ENCODE measurements at regions not wholly inside any gene's neighbourhood (a gene's known extent, or its start where the extent isn't known, plus 50 kb on each side); places are given as distances from the start of the nearest gene placed in this dataset.

DNA sequence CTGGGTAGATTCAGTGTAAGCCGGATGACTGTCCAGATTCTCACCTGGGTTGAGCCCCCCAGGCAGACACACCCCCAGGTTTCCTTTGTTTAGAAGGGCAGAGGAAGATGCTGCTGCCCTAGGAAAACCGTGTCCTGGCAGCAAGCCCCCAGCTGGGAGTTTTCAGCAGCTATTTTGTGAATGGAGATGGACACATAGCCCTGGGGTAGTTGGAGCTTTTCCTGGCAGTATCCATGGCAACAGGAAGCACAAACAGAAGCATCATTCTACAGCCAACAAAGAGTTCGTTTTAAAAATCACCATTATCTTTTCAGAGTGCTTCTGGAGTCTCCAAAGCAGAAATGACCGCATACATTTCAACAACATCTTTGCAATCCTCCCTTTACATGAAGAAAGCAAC lies 245.5 kb downstream of the BRD1 start:
- DNase-seq = no peak

DNA sequence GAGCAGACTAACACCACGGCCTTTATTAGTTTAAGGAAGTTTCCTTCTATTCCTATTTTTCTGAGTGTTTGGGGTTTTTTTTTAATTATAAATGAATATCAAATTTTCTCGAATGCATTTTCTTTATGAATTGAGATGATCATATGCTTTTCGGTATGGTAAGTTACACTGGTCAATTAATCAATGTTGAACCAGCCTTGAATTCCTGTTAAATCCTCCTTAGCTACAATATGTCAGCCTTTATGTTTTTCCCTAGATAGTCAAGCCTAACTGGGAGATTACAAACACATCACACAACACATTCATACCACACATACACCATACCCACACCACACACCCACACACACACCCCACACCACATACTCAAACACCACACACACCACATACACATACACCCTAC lies 247.6 kb downstream of the BRD1 start:
- no peak for DNase-seq

DNA sequence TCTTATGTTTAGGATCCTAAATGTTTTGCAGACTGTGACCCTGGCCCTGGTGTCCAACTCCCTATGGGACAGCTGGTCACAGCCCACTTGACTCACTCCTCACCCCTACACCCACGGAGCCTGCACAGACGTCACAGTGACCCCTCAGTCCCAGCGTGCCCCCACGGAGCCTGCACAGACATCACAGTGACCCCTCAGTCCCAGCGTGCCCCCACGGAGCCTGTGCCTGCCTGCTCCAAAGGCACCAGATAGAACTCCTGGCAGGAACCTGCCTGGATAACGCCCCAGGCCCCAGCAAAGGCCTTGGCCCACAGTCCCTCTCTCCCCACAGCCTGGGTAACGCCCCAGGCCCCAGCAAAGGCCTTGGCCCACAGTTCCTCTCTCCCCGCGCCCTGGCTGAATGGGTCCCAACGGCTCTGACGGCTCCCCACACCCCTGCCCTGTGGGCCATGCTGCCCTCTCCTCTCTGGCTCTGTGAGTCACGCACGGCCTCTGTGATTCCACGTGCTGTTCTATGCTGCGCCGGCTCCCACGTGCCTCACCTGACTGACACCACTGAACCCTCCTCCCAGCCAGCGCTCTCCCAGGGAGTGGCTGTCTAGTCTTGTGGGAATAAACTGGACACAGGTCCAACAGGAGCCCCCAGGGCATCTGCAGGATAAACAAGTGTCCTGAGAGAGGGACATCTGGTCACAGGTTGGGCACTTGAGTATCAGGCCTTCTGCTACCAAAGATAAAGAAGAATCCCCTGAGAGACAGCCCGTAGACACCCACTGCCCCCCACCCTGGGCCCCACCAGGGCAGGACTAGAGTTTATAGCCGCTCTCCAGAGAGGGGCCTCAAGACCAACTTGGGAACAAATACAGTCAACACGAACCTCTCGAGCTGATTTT lies 250.3 kb downstream of the BRD1 start:
- no peak for DNase-seq

DNA sequence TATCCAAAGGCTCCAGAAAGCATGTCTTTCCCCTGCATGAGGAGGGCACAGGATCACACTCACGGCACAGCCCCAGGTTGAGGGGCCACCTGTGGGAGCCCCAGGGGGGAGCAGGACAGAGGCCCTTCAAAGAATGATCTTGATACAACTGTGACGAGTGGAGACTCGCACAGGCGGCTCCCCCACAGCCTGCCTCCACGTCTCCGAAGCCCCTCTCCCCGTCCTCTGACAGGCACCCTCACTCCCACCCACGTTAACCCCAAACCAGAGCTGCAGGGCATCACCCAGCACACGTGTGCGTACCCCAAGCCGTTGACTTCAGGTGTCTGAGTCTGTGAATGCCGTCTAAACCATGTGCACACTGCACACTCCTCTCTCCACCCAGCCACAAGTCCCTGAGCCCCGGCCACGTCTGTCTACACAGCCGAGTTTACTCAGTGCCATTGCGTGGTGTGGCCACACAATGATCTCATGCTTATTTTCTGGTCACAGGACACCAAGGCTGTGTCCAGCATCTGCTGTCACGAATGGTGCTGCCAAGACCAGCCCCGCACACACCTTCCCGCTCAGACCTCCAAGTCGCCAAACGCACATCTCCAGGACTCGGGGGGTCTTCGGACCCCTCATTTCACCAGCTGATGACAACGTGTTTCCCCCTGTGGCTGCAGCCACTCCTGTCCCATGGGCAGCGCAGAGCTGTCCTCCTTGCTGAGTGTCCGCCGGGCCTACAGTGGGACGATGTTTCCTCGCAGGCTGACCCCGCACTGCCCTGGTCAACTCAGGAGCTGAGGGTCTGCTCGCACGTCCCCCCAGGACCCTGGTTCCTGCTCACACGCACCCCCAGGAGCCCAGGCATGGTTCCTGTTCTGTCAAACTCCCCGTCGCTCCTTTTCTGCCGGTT lies 251.2 kb downstream of the BRD1 start:
- no peak for DNase-seq

DNA sequence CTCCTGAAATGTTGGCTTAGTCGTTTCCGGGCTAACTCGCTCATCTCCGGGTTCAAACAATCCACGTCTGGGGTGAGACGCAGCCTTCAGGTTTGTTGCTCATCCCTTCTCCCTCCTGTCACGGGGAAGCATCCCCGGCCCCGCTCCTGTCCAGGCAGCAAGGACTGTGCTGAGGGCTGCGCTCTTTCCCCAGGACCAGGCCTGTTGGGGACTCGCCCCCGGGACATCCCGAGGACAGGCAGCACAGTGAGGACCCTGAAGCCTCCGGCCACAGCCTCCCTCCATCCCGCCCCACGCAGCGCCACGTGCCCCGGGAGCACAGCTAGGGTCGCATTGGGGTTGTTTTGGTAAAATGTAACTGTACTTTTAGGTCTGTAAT lies 252.0 kb downstream of the BRD1 start:
- no peak for DNase-seq

DNA sequence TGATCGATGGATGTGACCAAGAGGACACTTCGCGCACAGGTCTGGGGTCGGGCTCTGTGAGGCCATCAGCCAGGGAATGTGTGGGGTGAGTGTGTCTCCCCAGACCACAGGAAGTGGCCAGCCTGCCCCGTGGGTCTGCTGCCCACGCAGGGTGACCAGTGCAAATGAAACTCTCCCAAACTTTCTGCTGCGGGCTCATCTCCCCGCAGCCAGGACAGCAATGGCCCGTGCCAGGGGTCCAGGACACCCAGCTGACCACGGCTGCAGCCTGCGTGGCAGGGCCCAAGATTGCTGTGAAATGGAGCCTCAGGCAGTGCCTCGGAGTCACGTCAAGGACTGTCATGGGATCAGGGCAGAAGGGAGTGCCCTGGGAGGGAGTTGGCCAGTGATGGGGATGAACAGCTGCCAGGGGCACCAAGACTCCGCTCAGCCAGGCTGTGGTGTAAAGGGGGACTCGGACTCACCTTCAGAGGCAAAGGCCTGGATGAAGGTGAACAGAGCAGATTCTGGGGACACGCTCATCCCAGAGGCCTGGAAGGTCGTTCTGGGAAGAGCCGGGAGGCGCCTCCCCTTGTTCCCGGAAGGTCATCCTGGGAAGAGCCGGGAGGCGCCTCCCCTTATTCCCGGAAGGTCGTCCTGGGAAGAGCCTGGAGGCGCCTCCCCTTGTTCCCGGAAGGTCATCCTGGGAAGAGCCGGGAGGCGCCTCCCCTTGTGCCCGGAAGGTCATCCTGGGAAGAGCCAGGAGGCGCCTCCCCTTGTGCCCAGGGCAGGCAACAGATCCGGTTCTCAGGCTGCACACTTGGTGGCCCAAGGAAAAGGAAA lies 252.6 kb downstream of the BRD1 start:
- no peak for DNase-seq

DNA sequence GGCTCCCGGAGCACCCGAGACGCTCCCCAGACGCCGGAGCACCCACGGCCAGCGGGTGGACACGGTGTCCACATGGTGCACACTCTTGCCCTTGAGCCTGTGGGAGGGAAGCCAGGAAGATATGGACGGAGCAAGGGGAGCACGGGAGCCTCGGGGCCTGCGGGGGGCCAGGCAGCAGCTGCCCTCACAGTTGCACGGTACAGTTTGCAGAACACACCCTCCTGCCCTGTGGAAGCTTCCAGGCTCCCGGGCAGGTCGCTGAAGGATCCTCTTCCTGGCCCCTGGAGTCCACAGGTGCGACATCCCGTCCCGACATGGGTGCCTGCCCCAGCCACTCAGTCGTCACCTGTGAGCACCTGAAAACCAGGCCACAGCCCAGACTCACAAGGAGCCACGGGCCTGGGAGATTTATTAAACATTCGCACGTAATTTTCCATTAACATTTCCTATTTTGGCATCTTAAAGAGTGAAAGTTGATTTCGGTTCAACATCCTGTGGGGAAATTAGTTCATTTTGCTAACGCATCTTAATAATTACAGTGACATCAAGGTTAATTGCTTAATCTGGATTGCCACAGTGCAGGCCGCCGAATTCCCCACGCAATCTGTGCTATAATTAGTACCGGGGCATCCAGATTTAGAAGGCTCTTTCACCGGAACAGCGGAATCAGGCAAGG lies 253.3 kb downstream of the BRD1 start:
- no peak for DNase-seq

DNA sequence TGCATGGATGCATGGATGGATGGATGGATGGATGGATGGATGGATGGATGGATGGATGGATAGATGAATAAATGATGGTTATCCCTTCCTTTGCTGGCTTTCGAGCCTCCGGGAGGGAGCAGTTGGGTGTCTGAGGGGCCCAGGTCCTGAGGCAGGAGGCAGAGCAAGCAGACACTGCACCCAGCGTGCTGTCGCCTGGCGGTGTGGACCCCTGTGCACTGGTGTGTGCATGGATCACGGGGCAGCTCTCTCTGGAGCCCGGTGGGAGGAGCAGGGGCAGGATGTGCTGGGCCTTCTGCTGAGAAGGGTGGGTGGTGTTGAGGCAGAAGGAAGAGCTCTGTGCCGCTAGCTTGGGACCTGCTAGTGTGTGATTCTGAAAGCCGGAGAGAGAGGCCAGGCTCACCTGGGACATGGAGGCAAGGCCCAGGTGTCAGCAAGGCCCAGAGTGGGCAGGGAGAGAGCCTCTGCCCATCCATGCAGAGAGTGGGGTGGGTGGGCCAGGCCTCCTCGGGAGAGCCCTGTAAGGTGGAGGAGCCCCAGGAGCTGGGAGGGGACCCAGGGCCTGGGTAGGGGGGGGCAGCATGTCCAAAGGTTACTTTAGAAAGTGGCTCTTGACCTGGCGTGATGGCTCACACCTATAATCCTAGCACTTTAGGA lies 254.4 kb downstream of the BRD1 start:
- DNase-seq = no peak

DNA sequence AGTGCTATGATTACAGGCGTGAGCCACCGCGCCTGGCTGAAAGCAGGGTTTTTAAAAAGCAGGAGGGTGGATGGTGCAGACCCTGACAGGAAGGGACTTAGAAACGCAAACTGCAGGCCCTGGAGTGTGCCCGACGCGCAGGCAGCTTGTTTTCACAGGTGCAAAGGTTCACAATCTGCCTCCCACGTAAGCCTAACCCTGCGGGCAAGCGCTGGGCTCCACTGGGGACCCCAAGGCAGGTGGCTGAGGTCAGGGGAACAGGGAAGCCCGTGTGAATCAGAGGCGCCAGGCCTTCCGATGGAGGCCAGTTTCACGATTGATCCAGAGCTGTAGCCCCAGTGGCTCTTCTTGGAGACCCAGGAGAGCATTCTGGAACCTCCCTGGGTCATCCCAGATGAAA lies 256.3 kb downstream of the BRD1 start:
- no peak for DNase-seq

DNA sequence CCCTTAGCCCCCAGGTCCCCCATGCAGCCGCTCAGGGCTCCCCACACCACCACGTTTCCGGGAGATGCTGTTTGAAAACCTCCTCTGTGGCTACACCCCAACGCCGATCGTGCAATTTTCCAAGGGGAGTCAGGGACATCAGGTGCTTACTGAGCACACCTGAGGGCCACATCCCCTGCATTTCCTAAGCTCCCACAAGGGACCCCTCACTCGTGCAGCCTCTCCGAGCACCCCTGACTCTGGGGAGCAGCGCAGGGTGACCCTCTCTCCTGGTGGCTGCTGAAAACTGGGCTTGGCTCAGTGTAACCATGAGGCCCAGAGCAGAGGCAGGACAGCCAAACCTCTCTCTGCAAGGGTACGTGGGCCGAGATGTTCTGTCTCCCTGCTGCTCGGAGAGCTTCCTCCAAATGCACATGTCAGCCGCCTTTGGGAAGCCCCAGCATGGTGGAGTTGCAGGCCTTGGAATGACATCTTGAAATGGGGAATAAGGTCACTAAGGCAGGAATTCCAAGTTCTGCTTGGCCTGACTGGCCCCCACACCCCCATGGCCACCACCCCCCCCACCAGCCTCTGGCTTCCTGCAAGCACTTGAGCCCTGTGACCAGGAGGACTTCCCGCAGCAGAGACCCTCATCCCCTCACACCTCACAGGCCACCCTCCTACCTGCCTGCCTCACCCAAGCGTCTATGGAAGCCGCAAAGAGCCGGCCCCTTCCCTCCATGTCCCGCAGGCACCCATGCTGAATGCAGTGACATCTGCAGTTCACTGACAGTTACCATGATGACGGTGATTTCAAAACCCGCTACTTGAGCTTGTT lies 257.4 kb downstream of the BRD1 start:
- DNase-seq = no peak

DNA sequence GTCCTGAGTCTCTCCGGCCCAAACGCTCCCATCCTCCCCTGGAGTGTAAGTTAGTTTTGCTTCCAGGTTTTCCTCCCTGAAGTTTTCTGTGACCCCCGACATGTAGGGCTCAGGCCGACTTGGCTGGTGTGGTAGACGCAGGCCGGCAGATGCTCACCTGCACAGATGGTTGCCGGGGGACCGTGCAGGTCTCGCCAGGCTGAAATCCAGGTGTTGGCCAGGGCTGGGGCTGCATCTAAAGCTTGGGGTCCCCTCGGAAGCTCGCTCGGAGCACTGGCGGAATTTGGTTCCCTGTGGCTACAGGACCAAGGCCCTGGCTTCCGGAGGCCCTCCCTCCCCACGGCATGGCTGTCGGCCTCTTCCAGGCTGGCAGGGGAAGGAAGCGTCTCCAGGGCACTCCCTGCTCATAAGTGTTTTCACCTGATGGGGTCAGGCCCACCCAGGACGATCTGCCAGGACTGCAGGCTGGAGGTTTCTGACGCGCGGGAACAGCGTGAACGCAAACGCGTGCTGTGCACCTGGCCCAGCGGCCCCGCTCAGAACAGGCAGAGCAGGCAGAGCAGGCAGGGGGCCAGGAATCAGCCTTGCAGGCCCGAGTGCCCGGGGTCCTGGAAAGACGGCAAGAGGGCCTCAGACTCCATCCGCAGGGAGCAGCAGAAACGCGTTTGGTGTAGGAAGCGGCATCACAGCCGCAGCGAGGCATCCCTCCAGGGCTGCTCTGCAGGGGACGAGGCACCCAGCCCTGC lies 258.2 kb downstream of the BRD1 start:
- DNase-seq = no peak

DNA sequence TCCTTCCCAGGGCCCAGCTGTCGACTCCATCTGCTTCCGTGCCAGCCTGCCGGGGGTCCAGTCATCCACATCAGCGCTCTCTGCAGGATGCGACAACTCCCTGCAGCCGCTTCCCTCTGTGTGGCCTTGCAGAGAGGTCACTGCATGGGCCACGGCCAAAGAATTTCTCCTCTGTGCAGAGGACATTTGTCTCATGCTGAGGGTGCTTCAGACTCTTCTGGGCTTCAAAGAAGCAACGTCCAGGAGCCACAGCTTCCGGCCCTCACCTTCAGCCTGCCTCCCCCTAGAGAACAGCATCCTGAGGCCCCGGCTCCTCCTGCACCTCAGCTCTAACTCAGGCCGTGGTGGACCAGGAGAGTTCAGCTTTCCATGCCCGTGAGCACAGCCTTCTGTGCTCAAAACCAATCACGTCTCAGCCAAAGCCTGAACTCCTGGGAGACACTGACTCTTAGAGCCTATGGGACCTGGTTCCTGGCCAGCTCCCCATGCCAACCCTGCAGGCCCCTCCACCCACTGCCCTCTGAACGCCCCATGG lies 258.9 kb downstream of the BRD1 start:
- DNase-seq = no peak

DNA sequence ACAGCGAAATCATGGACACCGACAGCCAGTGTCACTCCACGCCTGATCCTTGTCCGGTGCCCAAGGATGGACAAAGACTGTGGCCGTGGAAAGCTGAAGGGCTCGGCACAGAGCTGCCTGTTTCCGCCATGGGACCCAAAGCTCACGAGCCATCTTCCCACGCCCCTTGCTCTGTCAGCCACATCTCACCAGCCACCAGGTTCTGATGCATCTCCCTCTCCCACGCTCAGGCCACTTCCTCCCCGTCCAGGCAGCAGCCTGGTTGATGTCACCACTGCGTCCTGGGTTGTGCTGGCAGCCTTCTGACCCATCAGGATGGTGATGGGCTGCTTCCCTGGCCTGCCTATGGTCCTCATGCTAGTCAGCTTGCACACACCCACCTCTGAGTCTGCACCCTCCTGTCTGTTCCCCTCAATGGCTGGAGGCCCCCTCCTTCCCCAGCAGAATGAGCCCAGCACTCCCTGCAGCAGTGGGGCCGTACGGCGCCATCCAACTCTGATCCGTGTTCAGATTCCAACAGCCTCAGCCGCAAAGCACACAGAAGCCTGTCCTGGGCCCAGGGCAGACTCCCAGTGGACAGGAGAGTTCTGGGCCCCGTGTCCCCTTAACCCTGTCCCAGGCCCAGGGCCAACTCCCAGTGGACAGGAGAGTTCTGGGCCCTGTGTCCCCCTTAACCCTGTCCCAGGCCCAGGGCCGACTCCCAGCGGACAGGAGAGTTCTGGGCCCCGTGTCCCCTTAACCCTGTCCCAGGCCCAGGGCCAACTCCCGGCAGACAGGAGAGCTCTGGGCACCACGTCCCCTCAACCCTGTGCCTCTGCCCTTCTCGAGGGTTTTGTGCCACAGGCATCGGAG lies 259.5 kb downstream of the BRD1 start:
- DNase-seq = no peak

DNA sequence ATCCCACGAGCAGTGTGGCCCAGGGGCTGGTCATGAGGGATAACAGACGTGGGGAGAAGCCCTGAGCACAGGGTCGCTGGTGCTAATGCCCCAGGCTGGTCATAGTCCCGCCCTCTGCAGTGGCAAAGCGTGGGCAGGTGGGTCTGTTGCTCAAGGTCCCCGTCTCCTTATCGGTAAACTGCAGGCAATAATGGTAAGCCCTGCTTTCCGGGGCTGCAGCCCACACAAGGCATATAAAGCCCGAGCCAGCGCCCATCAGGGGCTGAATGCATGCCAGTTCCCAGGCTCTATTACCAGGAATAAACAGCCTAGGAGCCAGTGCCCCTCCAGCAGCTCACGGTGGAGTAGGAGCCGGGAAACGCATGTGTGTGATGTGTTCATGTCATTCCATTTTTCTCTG lies 261.0 kb downstream of the BRD1 start:
- DNase-seq = no peak

DNA sequence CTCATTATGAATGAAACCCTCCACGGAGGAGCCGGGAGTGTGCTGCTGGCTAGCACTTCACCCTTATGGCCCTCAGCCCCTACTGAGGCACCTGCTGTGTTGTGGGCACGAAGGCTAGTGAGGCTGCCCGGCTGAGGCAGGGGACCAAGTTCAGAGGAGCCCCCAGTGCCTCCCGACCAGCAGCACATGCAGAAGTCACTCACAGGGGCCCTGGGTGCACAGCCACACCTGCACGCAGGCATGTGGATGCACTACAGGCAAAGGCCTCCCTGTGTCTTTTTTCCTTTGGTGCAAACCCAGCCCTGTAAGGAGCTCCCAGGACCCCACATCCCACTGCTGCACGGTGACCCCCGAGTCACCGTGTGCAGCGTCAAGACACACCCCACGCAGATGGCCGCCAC lies 261.5 kb downstream of the BRD1 start:
- DNase-seq = no peak

DNA sequence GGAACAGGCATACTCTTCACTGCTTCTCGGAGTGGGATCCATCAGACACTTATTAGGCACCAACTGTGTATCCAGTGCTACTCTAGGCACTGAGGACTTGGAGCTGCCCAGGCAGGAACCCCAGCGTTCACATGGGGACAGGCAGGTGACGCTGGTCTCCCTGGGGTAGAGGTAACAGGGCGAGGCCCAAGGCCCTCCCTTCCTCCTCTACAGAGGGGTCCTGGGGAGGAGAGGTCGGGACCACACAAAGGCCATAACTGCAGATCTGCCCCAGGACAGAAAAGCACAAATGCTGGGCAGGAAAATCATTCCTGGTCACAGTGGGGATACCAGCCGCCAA lies 262.2 kb downstream of the BRD1 start:
- no peak for DNase-seq

DNA sequence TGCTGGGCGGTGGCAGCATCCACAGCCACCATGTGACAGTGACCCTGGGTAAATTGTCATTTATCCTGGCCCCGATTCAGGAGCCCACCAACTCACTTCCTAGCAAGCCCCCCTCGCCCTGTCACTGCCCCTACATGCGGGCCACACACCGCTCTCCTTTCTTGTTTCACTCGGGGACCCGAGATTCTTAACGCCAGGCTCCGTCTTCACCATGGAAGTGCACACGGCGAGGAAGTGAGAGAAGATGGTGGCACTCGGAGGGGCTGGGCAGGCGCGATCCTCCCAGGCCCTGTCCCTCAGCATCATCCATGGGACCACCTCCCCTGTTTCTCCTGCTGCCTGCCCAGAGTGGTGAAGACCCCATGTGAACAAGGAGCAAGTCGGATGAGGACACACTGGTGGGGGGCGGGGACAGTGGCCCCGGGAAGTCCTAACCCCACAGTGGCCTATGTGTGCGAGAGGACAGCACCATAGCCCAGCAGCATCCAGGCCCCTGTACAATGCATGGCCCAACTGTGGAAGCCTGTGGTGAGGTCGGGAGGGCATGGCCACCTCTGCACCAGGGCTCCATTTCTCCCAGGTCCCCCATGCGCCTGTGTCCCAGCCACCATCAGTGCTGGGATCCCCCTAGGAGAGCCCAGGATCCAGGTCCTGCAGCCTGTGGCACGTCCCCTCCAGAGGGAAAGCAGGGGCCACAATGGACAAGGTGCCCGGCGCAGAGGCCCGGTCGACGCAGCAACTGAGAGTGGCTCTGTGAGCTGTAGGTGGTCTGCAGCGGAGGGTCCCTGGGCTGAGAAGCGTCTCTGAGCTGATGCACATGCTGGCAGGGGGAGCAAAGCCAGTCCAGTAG lies 262.8 kb downstream of the BRD1 start:
- DNase-seq = no peak

DNA sequence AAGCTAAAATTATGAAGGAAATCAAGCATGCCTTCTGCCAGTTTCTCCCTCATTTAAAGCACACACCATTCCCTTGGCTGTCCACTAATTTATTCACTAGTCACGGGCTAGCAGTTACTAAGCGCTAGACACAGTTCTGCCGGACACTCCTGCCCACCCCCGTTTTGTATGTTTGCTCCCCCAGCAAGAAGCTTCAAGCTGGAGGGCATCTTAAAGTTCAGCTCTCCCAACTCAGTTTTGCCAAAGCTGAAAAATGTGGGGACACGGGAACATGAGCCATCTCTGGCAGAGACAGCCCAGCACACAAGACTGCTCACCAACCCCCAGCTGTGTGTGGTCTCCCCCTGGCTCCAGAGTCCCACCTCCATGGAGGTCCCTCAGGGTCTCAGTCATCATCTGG lies 263.6 kb downstream of the BRD1 start:
- no peak for DNase-seq

Measured in 8988T (cell line).